NCI-H2171 (cell line): ENCODE measurements at regions not wholly inside any gene's neighbourhood (a gene's known extent, or its start where the extent isn't known, plus 50 kb on each side); places are given as distances from the start of the nearest gene placed in this dataset.
"Not testable (repeated sequence)": the region's sequence is repeated elsewhere in the genome, so short reads cannot be mapped to it uniquely, and the experiment has no call there.

ENCODE experiments used
- DNase-seq: peaks from one replicate; lab custom pipeline; 2025; lab: John Stamatoyannopoulos, UW

- no peak for DNase-seq
Observed at GRCh38 chr7:9711259-9711918, 1262.3 kb upstream of the PHF14 start.

- DNase-seq = no peak
Observed at GRCh38 chr7:9718071-9718661, 1255.5 kb upstream of the PHF14 start.

DNA sequence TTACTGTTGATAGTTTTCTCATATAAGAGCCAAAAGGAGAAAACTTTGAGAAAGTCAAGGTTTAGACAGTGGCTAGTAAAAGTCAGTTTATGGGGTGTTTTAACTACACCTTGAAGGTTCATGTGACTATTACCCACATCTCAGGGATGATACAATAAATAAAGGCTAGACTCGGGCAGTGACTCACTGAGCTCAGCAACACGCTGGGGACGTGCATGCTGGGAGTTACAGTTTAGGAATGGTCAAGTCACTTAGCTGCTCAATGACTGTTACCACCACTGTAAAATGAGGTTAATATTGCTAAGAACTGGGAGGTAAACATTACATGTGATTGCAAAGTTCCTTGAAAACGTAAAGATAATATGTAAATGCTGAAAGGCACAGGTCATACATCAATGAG lies 1254.4 kb upstream of the PHF14 start:
- no peak for DNase-seq

GRCh38 chr7:9719721-9720120 lies 1254.0 kb upstream of the PHF14 start:
- DNase-seq = no peak

GRCh38 chr7:9725940-9726663 lies 1247.6 kb upstream of the PHF14 start:
- not testable (repeated sequence) for DNase-seq

DNA sequence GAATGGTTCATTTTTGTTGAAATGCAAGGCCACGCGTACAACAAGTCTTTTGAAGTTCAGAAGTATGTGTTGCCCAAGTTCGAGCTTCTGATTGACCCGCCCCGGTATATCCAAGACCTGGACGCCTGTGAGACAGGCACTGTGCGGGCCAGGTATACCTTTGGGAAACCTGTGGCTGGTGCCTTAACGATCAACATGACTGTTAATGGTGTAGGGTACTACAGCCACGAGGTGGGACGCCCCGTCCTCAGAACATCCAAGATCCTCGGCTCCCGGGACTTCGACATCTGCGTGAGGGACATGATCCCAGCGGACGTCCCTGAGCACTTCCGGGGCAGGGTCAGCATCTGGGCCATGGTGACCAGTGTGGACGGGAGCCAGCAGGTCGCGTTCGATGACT lies 1246.9 kb upstream of the PHF14 start:
- not testable (repeated sequence) for DNase-seq

GRCh38 chr7:9727467-9727869 lies 1246.2 kb upstream of the PHF14 start:
- DNase-seq = not testable (repeated sequence)

DNA sequence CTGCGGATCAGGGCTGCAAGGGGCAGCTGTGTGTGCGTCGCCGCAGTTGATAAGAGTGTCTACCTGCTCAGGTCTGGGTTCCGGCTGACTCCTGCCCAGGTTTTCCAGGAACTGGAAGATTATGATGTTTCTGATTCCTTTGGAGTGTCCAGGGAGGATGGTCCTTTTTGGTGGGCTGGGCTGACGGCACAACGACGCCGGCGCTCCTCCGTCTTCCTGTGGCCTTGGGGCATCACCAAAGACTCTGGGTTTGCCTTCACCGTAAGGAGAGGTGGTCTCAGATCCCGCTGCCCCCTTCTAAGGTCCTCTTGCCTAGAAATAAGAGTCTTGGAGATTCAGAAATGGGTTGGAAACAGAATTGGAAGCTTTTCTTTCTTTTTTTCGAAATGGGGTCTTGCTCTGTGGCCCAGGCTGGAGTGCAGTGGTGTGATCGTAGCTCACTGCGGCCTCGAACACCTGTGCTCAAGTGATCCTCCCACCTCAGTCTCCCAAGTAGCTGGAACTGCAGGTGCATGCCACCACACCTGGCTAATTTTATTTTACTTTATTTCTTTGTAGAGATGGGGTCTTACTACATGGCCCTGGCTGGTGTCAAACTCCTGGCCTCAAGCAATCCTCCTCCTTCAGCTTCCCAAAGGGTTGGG lies 1245.5 kb upstream of the PHF14 start:
- DNase-seq = not testable (repeated sequence)

DNA sequence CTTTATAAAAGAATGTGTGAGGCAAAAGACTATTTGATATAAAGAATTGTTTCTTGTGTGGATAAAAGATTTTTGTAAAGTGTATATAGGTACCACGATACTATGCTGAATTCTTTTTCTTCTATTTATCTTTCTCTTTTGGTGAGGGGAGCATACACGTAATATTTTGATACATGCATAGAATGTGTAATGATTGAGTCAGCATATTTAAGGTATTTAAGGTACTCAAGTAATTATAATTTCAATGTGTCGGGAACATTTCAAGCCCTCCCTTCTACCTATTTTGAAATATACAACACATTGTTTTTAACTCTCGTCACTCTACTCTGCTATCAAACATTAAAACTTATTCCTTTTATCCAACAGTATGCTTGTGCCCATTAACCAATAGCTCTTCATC lies 1221.6 kb upstream of the PHF14 start:
- no peak for DNase-seq

- DNase-seq = no peak
Observed at GRCh38 chr7:9761224-9761623, 1212.4 kb upstream of the PHF14 start.

DNA sequence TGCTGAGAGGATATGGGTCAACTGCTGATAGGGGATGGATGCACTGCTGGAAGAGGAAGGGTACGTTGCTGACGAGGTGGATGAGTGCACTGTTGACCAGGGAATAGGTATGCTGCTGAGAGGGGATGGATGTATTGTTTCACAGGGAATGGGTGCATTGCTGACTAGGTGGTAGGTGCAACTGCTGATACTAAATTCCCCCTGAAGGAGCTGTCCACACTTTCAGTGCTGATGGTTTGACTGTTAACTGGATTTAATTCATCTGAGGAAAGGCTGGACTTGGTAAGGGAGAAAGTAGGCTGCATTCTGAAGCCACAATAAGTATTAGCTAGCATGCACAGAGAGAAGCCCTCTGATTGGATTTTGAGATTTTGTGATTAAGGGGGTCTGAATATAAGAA lies 1196.8 kb upstream of the PHF14 start:
- DNase-seq = no peak

DNA sequence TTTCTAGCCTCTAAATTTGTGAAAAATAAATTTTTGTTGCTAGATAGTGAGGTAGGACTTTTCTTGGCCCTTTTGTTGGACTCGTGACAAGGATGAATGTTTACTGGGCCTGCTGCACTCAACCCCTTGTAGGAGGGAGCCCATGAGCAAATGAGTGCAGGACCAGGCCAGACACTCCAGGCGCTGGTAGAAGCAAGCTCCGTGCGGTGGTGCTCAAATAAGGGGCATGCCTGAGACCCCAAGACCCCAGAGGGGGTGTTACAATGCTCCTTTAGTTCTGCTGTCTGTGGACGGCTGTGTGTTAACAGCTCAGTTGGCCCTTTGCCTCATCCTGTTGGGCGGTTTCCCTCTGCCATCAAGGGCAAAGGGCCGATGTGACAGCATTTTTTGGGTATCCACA lies 1195.3 kb upstream of the PHF14 start:
- no peak for DNase-seq

GRCh38 chr7:9781710-9782109 lies 1192.0 kb upstream of the PHF14 start:
- no peak for DNase-seq

DNA sequence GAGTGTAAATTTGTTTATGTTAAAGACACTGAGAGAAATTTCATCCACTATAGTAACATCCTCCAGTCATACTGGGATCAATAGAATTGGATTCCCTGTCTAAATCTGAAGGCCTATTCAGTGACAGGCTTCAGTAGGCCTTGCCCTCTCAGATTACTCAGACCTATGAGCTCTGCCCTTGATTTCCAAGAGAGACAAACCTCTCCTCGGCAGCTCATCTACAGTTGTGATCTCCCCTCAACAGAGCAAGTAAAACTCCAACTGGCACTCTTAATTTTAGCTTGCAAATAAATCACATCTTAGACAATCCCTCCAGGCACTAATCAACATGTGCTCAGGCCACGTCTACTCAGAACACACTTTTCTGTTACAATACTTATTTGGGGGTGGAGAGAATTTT lies 1191.4 kb upstream of the PHF14 start:
- DNase-seq = no peak

DNA sequence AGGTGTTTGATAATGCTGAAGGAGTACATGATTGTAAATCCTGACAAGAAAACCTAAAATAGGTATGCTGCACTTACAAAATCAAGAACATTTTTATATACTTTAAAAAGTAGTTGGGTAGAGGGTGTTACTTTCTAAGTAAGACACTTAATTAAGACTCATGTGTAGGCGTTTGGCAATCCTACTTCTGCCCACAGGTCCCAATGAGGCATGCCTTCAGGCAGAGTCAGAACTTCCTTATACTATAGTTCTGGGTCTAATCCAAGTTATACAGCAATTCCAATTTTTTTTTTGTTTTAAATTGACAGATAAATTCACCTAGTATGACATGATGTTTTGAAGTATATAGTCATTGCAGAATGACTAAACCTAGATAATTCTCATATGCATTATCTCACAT lies 1188.5 kb upstream of the PHF14 start:
- no peak for DNase-seq

DNA sequence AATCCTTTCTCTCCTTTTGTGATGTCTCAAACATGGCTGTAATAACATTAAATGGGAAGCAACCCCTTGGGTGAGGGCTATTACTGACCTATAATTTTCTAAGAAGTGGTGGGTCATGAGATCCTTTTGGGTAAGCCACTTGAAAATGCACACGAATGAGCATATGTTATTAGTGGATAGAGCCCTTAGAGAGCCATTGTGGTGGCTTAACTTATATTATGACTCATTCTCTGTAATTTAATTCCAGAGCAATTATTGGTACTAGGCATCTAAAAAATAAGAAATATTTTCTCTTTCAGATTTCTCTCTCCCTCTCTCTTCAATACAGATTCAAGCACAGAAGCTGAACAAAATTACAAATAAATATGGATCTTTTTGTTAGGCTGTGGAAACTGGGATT lies 1177.4 kb upstream of the PHF14 start:
- no peak for DNase-seq

DNA sequence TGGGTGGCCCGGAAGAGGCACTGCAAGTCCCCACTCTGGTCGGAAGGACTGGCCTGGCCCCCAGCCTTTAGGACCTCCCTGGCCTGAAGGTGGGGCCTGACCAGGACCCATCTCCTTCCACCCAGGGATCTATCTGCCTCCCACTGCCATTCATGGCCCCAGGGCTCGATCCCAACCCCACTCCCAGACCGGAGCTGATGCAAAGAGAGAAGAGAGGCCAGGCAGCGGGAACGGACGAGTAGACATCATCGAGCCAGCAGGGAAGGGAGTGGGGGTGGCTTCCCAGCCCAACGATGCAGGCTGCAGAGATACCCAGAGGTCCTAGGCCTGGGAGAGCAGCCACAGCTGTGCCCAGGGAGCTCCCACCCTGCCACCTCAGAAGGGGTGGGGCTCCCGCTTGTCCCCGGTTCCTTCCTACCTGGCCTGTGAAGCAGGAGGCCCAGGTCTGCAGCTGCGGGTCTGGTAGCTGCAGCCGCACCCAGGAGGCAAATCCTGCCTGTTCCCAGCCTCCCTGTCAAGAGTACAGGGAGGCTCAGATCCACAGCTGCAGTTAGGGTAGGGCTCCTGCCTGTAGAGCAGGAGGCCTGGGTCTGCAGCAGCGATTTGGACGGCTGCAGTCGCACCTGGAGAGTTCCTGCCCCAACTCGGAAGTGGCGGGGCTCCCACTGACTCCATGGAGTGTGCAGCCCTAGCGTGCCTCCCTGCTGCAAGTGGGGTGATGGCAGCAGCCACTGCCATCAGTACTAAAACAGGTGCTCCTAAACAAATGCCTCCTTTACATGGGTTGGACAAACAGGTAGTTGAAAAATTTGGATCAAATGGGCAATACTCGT lies 1151.0 kb upstream of the PHF14 start:
- no peak for DNase-seq

GRCh38 chr7:9835199-9835598 lies 1138.5 kb upstream of the PHF14 start:
- DNase-seq = no peak

DNA sequence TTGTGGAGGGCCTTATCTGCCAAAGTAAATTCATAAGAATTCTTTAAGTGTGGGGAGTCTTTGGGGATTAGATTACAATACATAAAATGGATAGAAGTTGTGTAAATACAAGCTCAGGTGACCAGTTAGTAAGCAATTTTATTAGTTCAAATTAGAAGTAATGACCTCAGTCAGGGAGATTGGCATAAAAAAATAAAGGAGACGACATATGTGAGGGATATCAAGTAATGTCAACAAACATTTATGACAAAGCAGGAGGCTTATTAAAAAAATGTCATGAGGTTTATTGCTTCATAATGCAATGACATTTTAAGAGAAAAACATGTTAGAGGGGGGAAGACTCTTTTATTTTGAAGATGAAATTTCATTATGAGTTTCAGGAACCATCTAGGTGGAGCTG lies 1137.0 kb upstream of the PHF14 start:
- DNase-seq = no peak

GRCh38 chr7:9842301-9842700 lies 1131.4 kb upstream of the PHF14 start:
- DNase-seq = no peak

- DNase-seq = no peak
Observed at GRCh38 chr7:9846902-9847301, 1126.8 kb upstream of the PHF14 start.

- no peak for DNase-seq
Observed at GRCh38 chr7:9854605-9855004, 1119.1 kb upstream of the PHF14 start.
